ENCODE measurements at regions not wholly inside any gene's neighbourhood (a gene's known extent, or its start where the extent isn't known, plus 50 kb on each side); places are given as distances from the start of the nearest gene placed in this dataset. TPM values are rescaled to one million over a fixed set of nuclear protein-coding genes. Genes with fewer than 3 reads are reported as not detected.

DNA sequence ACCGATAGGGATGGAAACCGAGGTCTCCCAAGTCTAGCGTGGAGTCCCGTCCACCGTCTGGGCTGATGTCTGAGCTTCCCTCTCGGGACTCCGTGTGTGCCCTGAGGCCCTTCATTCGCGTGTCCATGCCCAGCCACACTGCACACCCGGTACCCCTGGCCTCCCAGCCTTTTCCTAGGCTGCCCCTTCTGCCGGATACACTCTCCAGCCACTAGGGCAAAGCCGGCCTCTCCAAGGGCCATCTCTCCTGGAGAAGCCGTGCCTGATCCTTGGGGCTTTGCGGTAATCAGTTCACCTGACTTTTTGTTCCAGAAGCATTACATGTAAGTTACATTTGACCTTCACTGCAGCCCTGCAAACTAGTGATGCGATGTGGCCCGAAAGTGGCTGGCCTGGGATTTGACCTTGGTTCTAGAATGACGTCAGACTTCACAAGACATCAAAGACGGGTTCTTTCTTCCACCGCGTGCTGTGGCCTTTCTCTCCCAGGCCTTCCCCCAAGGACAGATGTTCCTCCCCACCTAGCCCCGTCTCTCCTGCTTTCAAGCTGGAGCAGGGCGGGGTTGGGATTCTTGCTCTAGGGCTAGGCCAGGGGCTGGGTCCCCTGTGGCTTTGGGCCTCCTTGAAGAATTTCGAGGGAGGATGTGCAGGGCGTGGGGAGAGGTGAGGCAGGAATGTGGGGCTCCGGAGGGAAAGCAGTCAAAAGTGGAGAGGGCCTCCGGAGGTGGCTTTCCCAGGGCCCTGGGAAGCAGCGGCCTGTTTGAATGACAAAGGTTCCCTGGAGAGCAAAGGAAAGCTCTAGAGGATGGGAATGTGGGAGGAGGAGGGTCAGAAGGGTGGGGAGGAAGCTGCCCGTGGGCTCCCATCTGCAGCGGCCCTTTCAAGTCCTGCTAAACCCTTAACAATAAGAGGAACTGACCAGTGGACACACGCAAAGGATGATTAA, 49.7 kb upstream of the SLC2A1 start:
- no peak overlapping the region for H3K9ac ChIP-seq (ENCODE audit: insufficient read depth, low read length, poor library complexity, severe bottlenecking)
- intact Hi-C loops (cut with micrococcal nuclease) = no loop called here
- no peak overlapping the region for H3K27ac Mint-ChIP-seq
- no peaks in the 10 kb centered on the region for H3K4me1 ChIP-seq (ENCODE audit: control insufficient read depth in 1 of 2, insufficient read depth in 2 of 2, low read length in 2 of 2)
- no peak overlapping the region for H3K4me2 ChIP-seq (replicated peaks; ENCODE audit: extremely low read depth, low read length, poor library complexity, severe bottlenecking)
- no peak overlapping the region for H3K4me3 ChIP-seq (replicated peaks in 1 of 3; ENCODE audit: low read depth in 2 of 3, low read length in 3 of 3)
- no peak overlapping the region for H3K27ac ChIP-seq (ENCODE audit: low read depth in 1 of 2, low read length in 2 of 2)
- H3K79me2 ChIP-seq (ENCODE audit: insufficient read depth, low read length) = no peaks in the 10 kb centered on the region
- WGBS (ENCODE audit: insufficient coverage) = 97% methylated on average over 24 of the region's 30 CpGs
- peaks cover 0 to 5% (median 1%) of the 10 kb centered on the region in 7 donors for H3K9me3 Mint-ChIP-seq
- H4K20me1 ChIP-seq (ENCODE audit: insufficient read depth, low read length) = no peaks in the 10 kb centered on the region
- TF ChIP-seq, protein P1, sequence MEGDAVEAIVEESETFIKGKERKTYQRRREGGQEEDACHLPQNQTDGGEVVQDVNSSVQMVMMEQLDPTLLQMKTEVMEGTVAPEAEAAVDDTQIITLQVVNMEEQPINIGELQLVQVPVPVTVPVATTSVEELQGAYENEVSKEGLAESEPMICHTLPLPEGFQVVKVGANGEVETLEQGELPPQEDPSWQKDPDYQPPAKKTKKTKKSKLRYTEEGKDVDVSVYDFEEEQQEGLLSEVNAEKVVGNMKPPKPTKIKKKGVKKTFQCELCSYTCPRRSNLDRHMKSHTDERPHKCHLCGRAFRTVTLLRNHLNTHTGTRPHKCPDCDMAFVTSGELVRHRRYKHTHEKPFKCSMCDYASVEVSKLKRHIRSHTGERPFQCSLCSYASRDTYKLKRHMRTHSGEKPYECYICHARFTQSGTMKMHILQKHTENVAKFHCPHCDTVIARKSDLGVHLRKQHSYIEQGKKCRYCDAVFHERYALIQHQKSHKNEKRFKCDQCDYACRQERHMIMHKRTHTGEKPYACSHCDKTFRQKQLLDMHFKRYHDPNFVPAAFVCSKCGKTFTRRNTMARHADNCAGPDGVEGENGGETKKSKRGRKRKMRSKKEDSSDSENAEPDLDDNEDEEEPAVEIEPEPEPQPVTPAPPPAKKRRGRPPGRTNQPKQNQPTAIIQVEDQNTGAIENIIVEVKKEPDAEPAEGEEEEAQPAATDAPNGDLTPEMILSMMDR (IDR thresholded peaks at IDR 0.05) = no peak
- H2AFZ ChIP-seq (ENCODE audit: insufficient read depth, low read depth, low read length, poor library complexity, severe bottlenecking) = no peak overlapping the region
- no peaks in the 10 kb centered on the region for H3K36me3 ChIP-seq (replicated peaks in 1 of 2; ENCODE audit: control insufficient read depth in 1 of 2, insufficient read depth in 2 of 2, low read length in 2 of 2)
- peaks cover 8 to 17% (median 11%) of the 10 kb centered on the region in 3 donors for H3K27me3 Mint-ChIP-seq (ENCODE audit: low read depth in 3 of 3)
- no peaks in the 10 kb centered on the region for H3K9me3 ChIP-seq (replicated peaks in 1 of 2; ENCODE audit: control insufficient read depth in 1 of 2, insufficient read depth in 1 of 2, low read length in 2 of 2)
- H3K27me3 ChIP-seq (ENCODE audit: control insufficient read depth in 2 of 2, insufficient read depth in 2 of 2, low read length in 2 of 2) = peaks cover 0 to 7% of the 10 kb centered on the region in 2 donors
- H3K4me3 Mint-ChIP-seq = peak overlapping the region in 1 of 2 donors; percentile 53
- H3K36me3 Mint-ChIP-seq = no peaks in the 10 kb centered on the region
- H3K4me1 Mint-ChIP-seq = no peaks in the 10 kb centered on the region
- no peak for DNase-seq

Small RNA genes lying in the stretch of these regions (small RNA-seq; reads per million reads assigned to genes)
- not detected for gene RF00026 (ENCODE audit: insufficient read length, low read depth)

Data from CD14-positive monocyte (primary cell).